ENCODE measurements at regions not wholly inside any gene's neighbourhood (a gene's known extent, or its start where the extent isn't known, plus 50 kb on each side); places are given as distances from the start of the nearest gene placed in this dataset.

- Mint-ChIP-seq H3K36me3 (no peaks in the 10 kb centered on the region), H3K4me3 (no peak overlapping the region), H3K27ac (no peak overlapping the region), H3K27me3 (ENCODE audit: low read depth) (peaks cover 59% of the 10 kb centered on the region), H3K4me1 (peaks cover 20% of the 10 kb centered on the region), H3K9me3 (no peaks in the 10 kb centered on the region)
- ATAC-seq (no peak), DNase-seq (ENCODE audit: low spot score) (no peak)
- ChIA-PET POLR2A (no interaction called here), CTCF (interaction anchor here (1.2 kb wide), 1 partner anchor 1118 kb away, joined by 3 read pairs; no protein-coding TSS in a partner anchor)
- no peak for TF ChIP-seq NR2C2 (CRISPR knock-in tag; IDR thresholded peaks at IDR 0.05)
- TF ChIP-seq GTF2I (CRISPR knock-in tag; conservative IDR thresholded peaks at IDR 0.05): no peak
These were observed 541.0 kb downstream of the TNS3 start for GRCh38 chr7:47040795-47041347.

GRCh38 chr7:47039904-47040303, 542.0 kb downstream of the TNS3 start:
- Mint-ChIP-seq H3K36me3 (no peaks in the 10 kb centered on the region), H3K9me3 (no peaks in the 10 kb centered on the region), H3K27ac (no peak overlapping the region), H3K4me3 (no peak overlapping the region), H3K27me3 (ENCODE audit: low read depth) (peaks cover 64% of the 10 kb centered on the region), H3K4me1 (peaks cover 20% of the 10 kb centered on the region)
- ChIA-PET POLR2A (no interaction called here), CTCF (no interaction called here)
- DNase-seq (ENCODE audit: low spot score) (no peak), ATAC-seq (no peak)
- no peak for TF ChIP-seq EMX1 (CRISPR knock-in tag; IDR thresholded peaks at IDR 0.05)
- TF ChIP-seq, protein P1, sequence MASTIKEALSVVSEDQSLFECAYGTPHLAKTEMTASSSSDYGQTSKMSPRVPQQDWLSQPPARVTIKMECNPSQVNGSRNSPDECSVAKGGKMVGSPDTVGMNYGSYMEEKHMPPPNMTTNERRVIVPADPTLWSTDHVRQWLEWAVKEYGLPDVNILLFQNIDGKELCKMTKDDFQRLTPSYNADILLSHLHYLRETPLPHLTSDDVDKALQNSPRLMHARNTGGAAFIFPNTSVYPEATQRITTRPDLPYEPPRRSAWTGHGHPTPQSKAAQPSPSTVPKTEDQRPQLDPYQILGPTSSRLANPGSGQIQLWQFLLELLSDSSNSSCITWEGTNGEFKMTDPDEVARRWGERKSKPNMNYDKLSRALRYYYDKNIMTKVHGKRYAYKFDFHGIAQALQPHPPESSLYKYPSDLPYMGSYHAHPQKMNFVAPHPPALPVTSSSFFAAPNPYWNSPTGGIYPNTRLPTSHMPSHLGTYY (CRISPR knock-in tag; IDR thresholded peaks at IDR 0.05): no peak
- no peak for TF ChIP-seq NFYB (CRISPR knock-in tag; conservative IDR thresholded peaks at IDR 0.05; ENCODE audit: low read depth)
- TF ChIP-seq ZNF138 (CRISPR knock-in tag; conservative IDR thresholded peaks at IDR 0.05): no peak
- no peak for TF ChIP-seq PRRX2 (CRISPR knock-in tag; IDR thresholded peaks at IDR 0.05)
- no peak for TF ChIP-seq FOXP1 (CRISPR knock-in tag; IDR thresholded peaks at IDR 0.05; ENCODE audit: borderline replicate concordance)
- no peak for TF ChIP-seq CREM (CRISPR knock-in tag; IDR thresholded peaks at IDR 0.05)
- TF ChIP-seq, protein P2, sequence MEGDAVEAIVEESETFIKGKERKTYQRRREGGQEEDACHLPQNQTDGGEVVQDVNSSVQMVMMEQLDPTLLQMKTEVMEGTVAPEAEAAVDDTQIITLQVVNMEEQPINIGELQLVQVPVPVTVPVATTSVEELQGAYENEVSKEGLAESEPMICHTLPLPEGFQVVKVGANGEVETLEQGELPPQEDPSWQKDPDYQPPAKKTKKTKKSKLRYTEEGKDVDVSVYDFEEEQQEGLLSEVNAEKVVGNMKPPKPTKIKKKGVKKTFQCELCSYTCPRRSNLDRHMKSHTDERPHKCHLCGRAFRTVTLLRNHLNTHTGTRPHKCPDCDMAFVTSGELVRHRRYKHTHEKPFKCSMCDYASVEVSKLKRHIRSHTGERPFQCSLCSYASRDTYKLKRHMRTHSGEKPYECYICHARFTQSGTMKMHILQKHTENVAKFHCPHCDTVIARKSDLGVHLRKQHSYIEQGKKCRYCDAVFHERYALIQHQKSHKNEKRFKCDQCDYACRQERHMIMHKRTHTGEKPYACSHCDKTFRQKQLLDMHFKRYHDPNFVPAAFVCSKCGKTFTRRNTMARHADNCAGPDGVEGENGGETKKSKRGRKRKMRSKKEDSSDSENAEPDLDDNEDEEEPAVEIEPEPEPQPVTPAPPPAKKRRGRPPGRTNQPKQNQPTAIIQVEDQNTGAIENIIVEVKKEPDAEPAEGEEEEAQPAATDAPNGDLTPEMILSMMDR (IDR thresholded peaks at IDR 0.05): no peak
- no peak for TF ChIP-seq MXD4 (CRISPR knock-in tag; IDR thresholded peaks at IDR 0.05; ENCODE audit: borderline replicate concordance)
- TF ChIP-seq GRHL2 (CRISPR knock-in tag; IDR thresholded peaks at IDR 0.05; ENCODE audit: insufficient replicate concordance, severe bottlenecking): no peak
- TF ChIP-seq, protein P3, sequence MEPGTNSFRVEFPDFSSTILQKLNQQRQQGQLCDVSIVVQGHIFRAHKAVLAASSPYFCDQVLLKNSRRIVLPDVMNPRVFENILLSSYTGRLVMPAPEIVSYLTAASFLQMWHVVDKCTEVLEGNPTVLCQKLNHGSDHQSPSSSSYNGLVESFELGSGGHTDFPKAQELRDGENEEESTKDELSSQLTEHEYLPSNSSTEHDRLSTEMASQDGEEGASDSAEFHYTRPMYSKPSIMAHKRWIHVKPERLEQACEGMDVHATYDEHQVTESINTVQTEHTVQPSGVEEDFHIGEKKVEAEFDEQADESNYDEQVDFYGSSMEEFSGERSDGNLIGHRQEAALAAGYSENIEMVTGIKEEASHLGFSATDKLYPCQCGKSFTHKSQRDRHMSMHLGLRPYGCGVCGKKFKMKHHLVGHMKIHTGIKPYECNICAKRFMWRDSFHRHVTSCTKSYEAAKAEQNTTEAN (CRISPR knock-in tag; IDR thresholded peaks at IDR 0.05): no peak
- no peak for TF ChIP-seq ZNF671 (CRISPR knock-in tag; IDR thresholded peaks at IDR 0.05)
- TF ChIP-seq GTF2I (CRISPR knock-in tag; conservative IDR thresholded peaks at IDR 0.05): no peak
- no peak for TF ChIP-seq IRF1 (CRISPR knock-in tag; IDR thresholded peaks at IDR 0.05)
- TF ChIP-seq SMAD4 (CRISPR knock-in tag; IDR thresholded peaks at IDR 0.05): no peak
- no peak for TF ChIP-seq CBFB (CRISPR knock-in tag; IDR thresholded peaks at IDR 0.05; ENCODE audit: low read depth)
- TF ChIP-seq SMAD3 (CRISPR knock-in tag; IDR thresholded peaks at IDR 0.05; ENCODE audit: borderline replicate concordance): no peak

DNA sequence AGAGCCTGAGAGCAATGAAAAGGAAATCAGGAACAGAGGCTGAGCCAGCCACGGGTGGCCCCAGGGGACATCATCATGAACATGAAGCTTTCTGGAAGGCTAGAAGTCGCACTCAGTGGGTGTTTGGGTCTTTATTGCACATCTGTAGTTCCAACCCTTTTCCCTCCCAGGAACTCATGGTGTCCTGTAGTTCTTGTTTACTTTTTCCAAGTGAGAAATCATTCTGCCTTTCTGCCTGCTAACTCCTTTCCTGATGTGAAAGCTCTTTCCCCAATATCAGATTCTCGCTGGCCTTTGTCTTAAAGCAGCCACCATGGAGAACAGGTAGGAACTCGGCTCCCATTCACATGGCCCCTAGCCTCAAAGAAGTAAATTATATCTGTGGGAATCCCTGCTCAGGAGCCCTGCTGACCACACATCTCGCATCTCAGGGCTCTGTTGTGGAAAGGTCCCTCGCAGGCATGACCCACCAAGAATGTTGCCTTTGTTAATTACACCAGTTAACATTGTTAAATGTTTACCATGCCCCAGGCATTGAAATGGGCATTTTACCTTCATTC, 542.7 kb downstream of the TNS3 start:
- DNase-seq (ENCODE audit: low spot score): no peak
- no peak for TF ChIP-seq SOX15 (CRISPR knock-in tag; IDR thresholded peaks at IDR 0.05)
- no peak for TF ChIP-seq SMAD3 (CRISPR knock-in tag; IDR thresholded peaks at IDR 0.05; ENCODE audit: borderline replicate concordance)
- TF ChIP-seq, protein P4, sequence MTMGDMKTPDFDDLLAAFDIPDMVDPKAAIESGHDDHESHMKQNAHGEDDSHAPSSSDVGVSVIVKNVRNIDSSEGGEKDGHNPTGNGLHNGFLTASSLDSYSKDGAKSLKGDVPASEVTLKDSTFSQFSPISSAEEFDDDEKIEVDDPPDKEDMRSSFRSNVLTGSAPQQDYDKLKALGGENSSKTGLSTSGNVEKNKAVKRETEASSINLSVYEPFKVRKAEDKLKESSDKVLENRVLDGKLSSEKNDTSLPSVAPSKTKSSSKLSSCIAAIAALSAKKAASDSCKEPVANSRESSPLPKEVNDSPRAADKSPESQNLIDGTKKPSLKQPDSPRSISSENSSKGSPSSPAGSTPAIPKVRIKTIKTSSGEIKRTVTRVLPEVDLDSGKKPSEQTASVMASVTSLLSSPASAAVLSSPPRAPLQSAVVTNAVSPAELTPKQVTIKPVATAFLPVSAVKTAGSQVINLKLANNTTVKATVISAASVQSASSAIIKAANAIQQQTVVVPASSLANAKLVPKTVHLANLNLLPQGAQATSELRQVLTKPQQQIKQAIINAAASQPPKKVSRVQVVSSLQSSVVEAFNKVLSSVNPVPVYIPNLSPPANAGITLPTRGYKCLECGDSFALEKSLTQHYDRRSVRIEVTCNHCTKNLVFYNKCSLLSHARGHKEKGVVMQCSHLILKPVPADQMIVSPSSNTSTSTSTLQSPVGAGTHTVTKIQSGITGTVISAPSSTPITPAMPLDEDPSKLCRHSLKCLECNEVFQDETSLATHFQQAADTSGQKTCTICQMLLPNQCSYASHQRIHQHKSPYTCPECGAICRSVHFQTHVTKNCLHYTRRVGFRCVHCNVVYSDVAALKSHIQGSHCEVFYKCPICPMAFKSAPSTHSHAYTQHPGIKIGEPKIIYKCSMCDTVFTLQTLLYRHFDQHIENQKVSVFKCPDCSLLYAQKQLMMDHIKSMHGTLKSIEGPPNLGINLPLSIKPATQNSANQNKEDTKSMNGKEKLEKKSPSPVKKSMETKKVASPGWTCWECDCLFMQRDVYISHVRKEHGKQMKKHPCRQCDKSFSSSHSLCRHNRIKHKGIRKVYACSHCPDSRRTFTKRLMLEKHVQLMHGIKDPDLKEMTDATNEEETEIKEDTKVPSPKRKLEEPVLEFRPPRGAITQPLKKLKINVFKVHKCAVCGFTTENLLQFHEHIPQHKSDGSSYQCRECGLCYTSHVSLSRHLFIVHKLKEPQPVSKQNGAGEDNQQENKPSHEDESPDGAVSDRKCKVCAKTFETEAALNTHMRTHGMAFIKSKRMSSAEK (CRISPR knock-in tag; IDR thresholded peaks at IDR 0.05; ENCODE audit: borderline replicate concordance): no peak
- TF ChIP-seq, protein P5, sequence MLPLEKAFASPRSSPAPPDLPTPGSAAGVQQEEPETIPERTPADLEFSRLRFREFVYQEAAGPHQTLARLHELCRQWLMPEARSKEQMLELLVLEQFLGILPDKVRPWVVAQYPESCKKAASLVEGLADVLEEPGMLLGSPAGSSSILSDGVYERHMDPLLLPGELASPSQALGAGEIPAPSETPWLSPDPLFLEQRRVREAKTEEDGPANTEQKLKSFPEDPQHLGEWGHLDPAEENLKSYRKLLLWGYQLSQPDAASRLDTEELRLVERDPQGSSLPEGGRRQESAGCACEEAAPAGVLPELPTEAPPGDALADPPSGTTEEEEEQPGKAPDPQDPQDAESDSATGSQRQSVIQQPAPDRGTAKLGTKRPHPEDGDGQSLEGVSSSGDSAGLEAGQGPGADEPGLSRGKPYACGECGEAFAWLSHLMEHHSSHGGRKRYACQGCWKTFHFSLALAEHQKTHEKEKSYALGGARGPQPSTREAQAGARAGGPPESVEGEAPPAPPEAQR (CRISPR knock-in tag; IDR thresholded peaks at IDR 0.05): no peak
- peak; percentile 59 for TF ChIP-seq ZNF423 (CRISPR knock-in tag; IDR thresholded peaks at IDR 0.05)
- no peak for TF ChIP-seq ZNF671 (CRISPR knock-in tag; IDR thresholded peaks at IDR 0.05)

More for the DNA sequence above, 542.7 kb downstream of the TNS3 start:
- no peaks in the 10 kb centered on the region for H3K36me3 Mint-ChIP-seq
- H3K27me3 Mint-ChIP-seq (ENCODE audit: low read depth): peaks cover 68% of the 10 kb centered on the region
- ChIA-PET POLR2A (no interaction called here), CTCF (interaction anchor here (0.6 to 1.1 kb wide), 2 partner anchors 8 to 62 kb away, joined by 3 to 4 read pairs; no protein-coding TSS in a partner anchor)
- no peaks in the 10 kb centered on the region for H3K9me3 Mint-ChIP-seq
- no peak overlapping the region for H3K4me3 Mint-ChIP-seq
- H3K27ac Mint-ChIP-seq: no peak overlapping the region
- peaks cover 20% of the 10 kb centered on the region for H3K4me1 Mint-ChIP-seq
- peak; percentile 77 for ATAC-seq
